MM.1S (cell line): ENCODE measurements at regions not wholly inside any gene's neighbourhood (a gene's known extent, or its start where the extent isn't known, plus 50 kb on each side); places are given as distances from the start of the nearest gene placed in this dataset.

Source experiments
- DNase-seq: peaks from one replicate; pipeline ENCODE4 v3.0.0-alpha.2; 2015
- H2AFZ ChIP-seq: fragments of 300-600 bp; sonication (generic); 2 replicates; pipeline ENCODE4 v1.6.0; 2016; ENCODE audit warnings: antibody characterized with exemption, low read length
- H3F3A ChIP-seq: fragments of 300-600 bp; sonication (generic); 2 replicates; pipeline ENCODE4 v1.6.1; 2016; ENCODE audit warnings: mild to moderate bottlenecking, antibody characterized with exemption, low read length, moderate library complexity, mixed read lengths; ENCODE audit not compliant: insufficient read depth
- H3K27ac ChIP-seq: fragments of 300-600 bp; sonication (generic); 2 replicates; pipeline ENCODE4 v1.5.1; 2016; ENCODE audit warnings: mild to moderate bottlenecking, low read length
- H3K27me3 ChIP-seq: fragments of 300-600 bp; sonication (generic); replicated peaks from 2 replicates; pipeline ENCODE4 v1.6.0; 2016; ENCODE audit warnings: low read length; ENCODE audit not compliant: insufficient read depth
- H3K36me3 ChIP-seq: fragments of 300-600 bp; sonication (generic); replicated peaks from 2 replicates; pipeline ENCODE4 v1.6.1; 2016; ENCODE audit warnings: mild to moderate bottlenecking, low read length, mixed read lengths; ENCODE audit not compliant: insufficient read depth
- H3K4me1 ChIP-seq: fragments of 300-600 bp; sonication (generic); 2 replicates; pipeline ENCODE4 v1.6.1; 2016; ENCODE audit warnings: low read length, mixed read lengths
- H3K4me2 ChIP-seq: fragments of 300-600 bp; sonication (generic); 2 replicates; pipeline ENCODE4 v1.6.0; 2016; ENCODE audit warnings: low read depth, low read length
- H3K4me3 ChIP-seq: fragments of 300-600 bp; sonication (generic); 2 replicates; pipeline ENCODE4 v1.5.1; 2016; ENCODE audit warnings: low read length, mixed read lengths
- H3K79me2 ChIP-seq: fragments of 300-600 bp; sonication (generic); 2 replicates; pipeline ENCODE4 v1.6.1; 2016; ENCODE audit warnings: mixed run types, low read length, mixed read lengths
- H3K9ac ChIP-seq: fragments of 300-600 bp; sonication (generic); 2 replicates; pipeline ENCODE4 v1.6.1; 2016; ENCODE audit warnings: low read length, mixed read lengths
- H3K9me2 ChIP-seq: fragments of 300-600 bp; sonication (generic); replicated peaks from 2 replicates; pipeline ENCODE4 v1.6.1; 2016; ENCODE audit warnings: mild to moderate bottlenecking, low read length, mixed read lengths; ENCODE audit not compliant: insufficient read depth
- H3K9me3 ChIP-seq: fragments of 300-600 bp; sonication (generic); replicated peaks from 2 replicates; pipeline ENCODE4 v1.6.1; 2016; ENCODE audit warnings: mild to moderate bottlenecking, low read length, mixed read lengths; ENCODE audit not compliant: insufficient read depth
- H4K20me1 ChIP-seq: fragments of 300-600 bp; sonication (generic); 2 replicates; pipeline ENCODE4 v1.6.1; 2016; ENCODE audit warnings: mild to moderate bottlenecking, low read length, moderate library complexity, mixed read lengths; ENCODE audit not compliant: insufficient read depth
- CTCF ChIP-seq: fragments of 300-600 bp; sonication (generic); IDR thresholded peaks from 2 replicates; pipeline ENCODE4 v1.5.1; 2016; ENCODE audit warnings: antibody characterized with exemption, low read length, mixed read lengths
- EZH2 ChIP-seq: fragments of 300-600 bp; sonication (generic); optimal IDR thresholded peaks from 2 replicates; pipeline ENCODE3; 2017; ENCODE audit warnings: low read depth, mild to moderate bottlenecking, antibody characterized with exemption, low read length, mixed read lengths
- EZH2phosphoT487 ChIP-seq: fragments of 300-600 bp; sonication (generic); IDR thresholded peaks from 2 replicates; pipeline ENCODE4 v1.6.1; 2018; ENCODE audit warnings: antibody characterized with exemption, low read length

DNA sequence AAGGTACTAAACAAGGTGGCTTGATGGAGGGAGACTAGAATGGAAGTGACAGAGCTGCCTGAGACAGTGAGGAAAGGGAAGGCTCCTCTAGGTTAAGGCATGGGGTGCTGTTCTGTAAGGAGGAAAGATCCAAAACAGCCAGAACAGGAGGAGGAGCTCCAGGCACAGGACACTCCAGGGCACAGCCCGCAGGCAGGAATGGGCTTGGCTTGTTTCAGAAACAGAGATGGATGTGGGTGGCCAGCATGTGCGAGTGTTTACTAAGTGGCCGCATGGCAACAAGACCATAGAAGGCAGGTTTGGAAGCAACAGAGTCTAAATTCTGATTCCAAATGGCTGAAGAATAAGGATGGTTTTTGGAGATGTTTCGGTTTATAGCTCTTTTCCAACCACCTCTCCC, 889.1 kb downstream of the AACS start:
- no peak overlapping the region for H3K9ac ChIP-seq
- DNase-seq, result no peak
- no peaks in the 10 kb centered on the region for H3K79me2 ChIP-seq
- H3K4me2 ChIP-seq, result no peak overlapping the region
- no peak overlapping the region for H3K4me3 ChIP-seq
- no peaks in the 10 kb centered on the region for H4K20me1 ChIP-seq
- no peak overlapping the region for H3K27ac ChIP-seq
- no peak overlapping the region for H2AFZ ChIP-seq
- H3K27me3 ChIP-seq, result no peaks in the 10 kb centered on the region
- no peaks in the 10 kb centered on the region for H3K4me1 ChIP-seq
- H3K9me3 ChIP-seq, result no peaks in the 10 kb centered on the region
- H3F3A ChIP-seq, result no peaks in the 10 kb centered on the region
- TF ChIP-seq CTCF (no peak), EZH2phosphoT487 (no peak), EZH2 (no peak)
- H3K9me2 ChIP-seq, result no peaks in the 10 kb centered on the region
- H3K36me3 ChIP-seq, result no peaks in the 10 kb centered on the region

DNA sequence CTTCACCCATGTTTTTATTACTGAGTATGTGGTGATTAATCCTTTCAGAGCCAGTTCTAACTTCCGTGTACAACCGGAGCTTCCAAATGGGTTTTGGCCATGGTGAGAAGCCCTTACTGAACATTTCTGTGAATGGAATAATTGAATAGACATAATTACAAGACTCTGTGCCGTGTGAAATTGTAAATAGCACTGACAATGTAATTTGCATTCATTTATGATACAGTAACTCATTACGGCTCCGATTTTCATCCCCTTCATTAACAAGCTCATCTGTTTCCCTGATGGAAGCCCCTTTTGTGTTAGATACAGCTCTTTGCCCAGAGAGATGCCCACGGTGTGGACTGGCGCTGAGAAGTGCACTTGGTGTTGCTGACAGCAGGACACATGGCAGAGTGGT, 891.0 kb downstream of the AACS start:
- Histone ChIP-seq H3K79me2 (no peaks in the 10 kb centered on the region), H3K9me3 (no peaks in the 10 kb centered on the region), H3K4me1 (no peaks in the 10 kb centered on the region), H2AFZ (no peak overlapping the region), H3K4me3 (no peak overlapping the region), H3K9me2 (no peaks in the 10 kb centered on the region), H3K27ac (no peak overlapping the region), H3F3A (no peaks in the 10 kb centered on the region), H3K27me3 (no peaks in the 10 kb centered on the region), H4K20me1 (no peaks in the 10 kb centered on the region), H3K4me2 (no peak overlapping the region), H3K36me3 (no peaks in the 10 kb centered on the region), H3K9ac (no peak overlapping the region)
- DNase-seq, result no peak
- TF ChIP-seq CTCF, result no peak
- no peak for TF ChIP-seq EZH2
- no peak for TF ChIP-seq EZH2phosphoT487

GRCh38 chr12:125966641-125967040, 901.4 kb downstream of the AACS start:
- no peak overlapping the region for H3K4me2 ChIP-seq
- no peaks in the 10 kb centered on the region for H3K4me1 ChIP-seq
- H2AFZ ChIP-seq, result no peak overlapping the region
- no peak overlapping the region for H3K27ac ChIP-seq
- no peaks in the 10 kb centered on the region for H3K27me3 ChIP-seq
- no peaks in the 10 kb centered on the region for H3K9me3 ChIP-seq
- H3F3A ChIP-seq, result no peaks in the 10 kb centered on the region
- no peaks in the 10 kb centered on the region for H3K36me3 ChIP-seq
- no peaks in the 10 kb centered on the region for H3K79me2 ChIP-seq
- no peak for DNase-seq
- H3K4me3 ChIP-seq, result no peak overlapping the region
- TF ChIP-seq EZH2 (no peak), CTCF (no peak), EZH2phosphoT487 (no peak)
- H3K9me2 ChIP-seq, result no peaks in the 10 kb centered on the region
- H4K20me1 ChIP-seq, result no peaks in the 10 kb centered on the region
- H3K9ac ChIP-seq, result no peak overlapping the region

GRCh38 chr12:125968413-125968812, 903.2 kb downstream of the AACS start:
- Histone ChIP-seq H3F3A (no peaks in the 10 kb centered on the region), H3K4me2 (no peak overlapping the region), H2AFZ (no peak overlapping the region), H4K20me1 (no peaks in the 10 kb centered on the region), H3K27ac (no peak overlapping the region), H3K4me3 (no peak overlapping the region), H3K79me2 (no peaks in the 10 kb centered on the region), H3K9me3 (no peaks in the 10 kb centered on the region), H3K9me2 (no peaks in the 10 kb centered on the region), H3K4me1 (no peaks in the 10 kb centered on the region), H3K36me3 (no peaks in the 10 kb centered on the region), H3K9ac (no peak overlapping the region), H3K27me3 (no peaks in the 10 kb centered on the region)
- TF ChIP-seq CTCF (no peak), EZH2phosphoT487 (no peak), EZH2 (no peak)
- no peak for DNase-seq
